ENCODE measurements at regions not wholly inside any gene's neighbourhood (a gene's known extent, or its start where the extent isn't known, plus 50 kb on each side); places are given as distances from the start of the nearest gene placed in this dataset.

DNA sequence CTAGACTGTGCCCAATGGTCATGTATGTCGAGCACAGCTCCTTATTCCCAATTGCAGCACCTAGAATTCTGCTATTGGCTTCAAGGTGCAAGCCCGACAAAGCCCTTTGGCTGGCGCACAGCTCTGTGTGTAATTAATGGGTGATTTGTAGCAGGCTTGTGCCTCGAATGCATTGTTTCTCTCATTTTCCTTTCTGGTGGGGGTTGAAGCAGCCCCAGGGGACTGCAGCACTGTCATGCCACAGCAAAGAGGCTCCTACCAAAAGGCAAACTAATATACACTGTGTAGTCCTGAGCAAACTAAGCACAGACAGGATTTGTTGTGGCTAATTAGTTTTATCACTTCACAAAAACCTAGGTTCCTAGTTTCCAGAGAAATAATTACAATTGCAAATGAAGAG, 898.7 kb downstream of the UQCRFS1 start:
- TF ChIP-seq CTCF (IDR thresholded peaks at IDR 0.05) (no peak), EP300 (IDR thresholded peaks at IDR 0.05) (no peak), POLR2A (IDR thresholded peaks at IDR 0.05) (no peak)
